ENCODE measurements at regions not wholly inside any gene's neighbourhood (a gene's known extent, or its start where the extent isn't known, plus 50 kb on each side); places are given as distances from the start of the nearest gene placed in this dataset.
"Not testable (repeated sequence)": the region's sequence is repeated elsewhere in the genome, so short reads cannot be mapped to it uniquely, and the experiment has no call there.

DNA sequence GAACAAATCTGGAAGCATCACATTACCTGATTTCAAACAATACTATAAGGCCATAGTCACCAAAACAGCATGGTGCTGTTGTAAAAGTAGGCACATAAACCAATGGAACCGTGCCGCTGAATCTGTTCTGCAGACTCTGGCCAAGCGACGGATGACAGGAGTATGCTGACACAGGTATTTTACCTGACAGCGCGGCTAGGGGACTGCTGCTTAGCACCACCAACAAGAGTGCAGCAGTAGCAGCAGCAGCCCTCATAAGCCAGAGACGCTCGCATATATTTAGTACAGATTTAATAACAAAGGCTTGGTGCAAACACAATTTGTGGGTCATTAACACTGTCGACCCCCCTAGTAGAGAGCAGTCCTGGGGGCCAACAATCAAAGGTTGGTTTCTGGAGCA, 677.6 kb upstream of the LMO3 start:
- TF ChIP-seq, protein P1, sequence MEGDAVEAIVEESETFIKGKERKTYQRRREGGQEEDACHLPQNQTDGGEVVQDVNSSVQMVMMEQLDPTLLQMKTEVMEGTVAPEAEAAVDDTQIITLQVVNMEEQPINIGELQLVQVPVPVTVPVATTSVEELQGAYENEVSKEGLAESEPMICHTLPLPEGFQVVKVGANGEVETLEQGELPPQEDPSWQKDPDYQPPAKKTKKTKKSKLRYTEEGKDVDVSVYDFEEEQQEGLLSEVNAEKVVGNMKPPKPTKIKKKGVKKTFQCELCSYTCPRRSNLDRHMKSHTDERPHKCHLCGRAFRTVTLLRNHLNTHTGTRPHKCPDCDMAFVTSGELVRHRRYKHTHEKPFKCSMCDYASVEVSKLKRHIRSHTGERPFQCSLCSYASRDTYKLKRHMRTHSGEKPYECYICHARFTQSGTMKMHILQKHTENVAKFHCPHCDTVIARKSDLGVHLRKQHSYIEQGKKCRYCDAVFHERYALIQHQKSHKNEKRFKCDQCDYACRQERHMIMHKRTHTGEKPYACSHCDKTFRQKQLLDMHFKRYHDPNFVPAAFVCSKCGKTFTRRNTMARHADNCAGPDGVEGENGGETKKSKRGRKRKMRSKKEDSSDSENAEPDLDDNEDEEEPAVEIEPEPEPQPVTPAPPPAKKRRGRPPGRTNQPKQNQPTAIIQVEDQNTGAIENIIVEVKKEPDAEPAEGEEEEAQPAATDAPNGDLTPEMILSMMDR (IDR thresholded peaks at IDR 0.05; ENCODE audit: borderline replicate concordance, insufficient read depth, low read depth, low read length) = no peak
- no peak overlapping the region for H3K4me3 ChIP-seq (ENCODE audit: low read depth, low read length)

DNA sequence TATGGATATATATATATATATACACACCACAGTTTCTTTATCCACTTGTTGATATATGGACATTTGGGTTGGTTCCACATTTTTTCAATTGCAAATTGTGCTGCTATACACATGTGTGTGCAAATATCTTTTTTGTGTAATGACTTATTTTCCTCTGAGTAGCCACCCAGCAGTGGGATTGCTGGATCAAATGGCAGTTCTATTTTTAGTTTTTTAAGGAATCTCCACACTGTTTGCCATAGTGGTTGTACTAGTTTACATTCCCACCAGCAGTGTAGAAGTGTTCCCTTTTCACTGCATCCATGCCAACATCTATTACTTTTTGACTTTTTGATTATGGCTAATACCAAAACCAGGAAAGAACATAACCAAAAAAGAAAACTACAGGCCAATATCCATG, 676.2 kb upstream of the LMO3 start:
- H3K4me3 ChIP-seq (ENCODE audit: low read depth, low read length) = not testable (repeated sequence)

DNA sequence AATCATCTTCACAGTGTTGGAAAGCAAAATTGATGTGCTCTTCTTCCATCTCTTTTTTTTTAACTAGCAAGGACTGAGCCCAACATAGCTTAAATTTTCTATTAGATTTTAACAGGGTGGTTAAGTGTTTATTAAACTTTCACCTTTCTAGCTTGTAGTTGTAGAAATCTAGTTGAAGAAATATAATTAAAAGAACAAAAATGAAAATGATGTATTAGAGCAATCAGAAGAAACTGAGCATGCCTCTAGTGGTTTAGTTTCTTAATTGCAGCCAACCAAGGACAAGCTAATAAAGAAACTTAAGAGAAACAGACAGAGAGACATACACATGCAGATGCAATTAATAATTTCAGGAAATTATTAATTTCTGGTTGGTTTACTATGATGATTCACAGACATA, 673.0 kb upstream of the LMO3 start:
- no peak overlapping the region for H3K4me3 ChIP-seq (ENCODE audit: low read depth, low read length)
- TF ChIP-seq, protein P1 (IDR thresholded peaks at IDR 0.05; ENCODE audit: borderline replicate concordance, insufficient read depth, low read depth, low read length) = no peak

DNA sequence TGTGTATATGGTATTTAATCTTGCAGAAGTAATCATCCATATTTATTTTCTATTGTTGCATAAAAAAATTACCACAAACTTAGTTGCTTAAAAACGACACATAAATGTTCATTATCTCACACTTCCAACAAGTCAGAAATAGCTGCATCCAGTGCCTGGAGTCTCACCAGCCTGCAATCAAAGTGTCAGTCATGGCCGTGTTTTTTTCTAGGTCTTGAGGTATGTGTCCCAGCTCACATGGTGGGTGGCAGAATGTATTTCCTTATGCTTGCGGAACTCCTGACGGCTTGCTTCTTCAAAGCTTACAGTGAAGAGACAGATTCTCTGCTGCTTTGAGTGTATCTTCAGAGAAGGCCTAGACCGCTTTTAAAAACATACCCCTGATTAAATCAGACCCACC, 670.2 kb upstream of the LMO3 start:
- TF ChIP-seq, protein P1 (IDR thresholded peaks at IDR 0.05; ENCODE audit: borderline replicate concordance, insufficient read depth, low read depth, low read length) = no peak

DNA sequence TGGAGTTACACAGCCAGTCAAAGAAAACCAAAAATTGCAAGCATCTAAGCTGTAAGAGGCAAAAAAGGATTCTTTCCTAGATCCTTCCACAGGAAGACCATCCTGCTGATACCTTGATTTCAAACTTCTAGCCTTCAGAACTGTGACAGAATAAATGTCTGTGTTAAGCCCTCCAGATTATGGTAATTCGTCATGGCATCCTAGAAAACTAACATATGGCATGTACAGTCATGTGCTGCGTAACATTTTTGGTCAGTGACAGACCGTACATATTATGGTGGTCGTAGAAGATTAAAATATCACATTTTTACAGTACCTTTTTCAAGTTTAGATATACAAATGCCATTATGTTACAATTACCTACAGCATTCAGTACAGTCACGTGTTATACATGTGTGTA, 660.9 kb upstream of the LMO3 start:
- no peak overlapping the region for H3K4me3 ChIP-seq (ENCODE audit: low read depth, low read length)
- TF ChIP-seq, protein P1 (IDR thresholded peaks at IDR 0.05; ENCODE audit: borderline replicate concordance, insufficient read depth, low read depth, low read length) = no peak

More for the DNA sequence above, 670.2 kb upstream of the LMO3 start:
- H3K4me3 ChIP-seq (ENCODE audit: low read depth, low read length) = no peak overlapping the region

DNA sequence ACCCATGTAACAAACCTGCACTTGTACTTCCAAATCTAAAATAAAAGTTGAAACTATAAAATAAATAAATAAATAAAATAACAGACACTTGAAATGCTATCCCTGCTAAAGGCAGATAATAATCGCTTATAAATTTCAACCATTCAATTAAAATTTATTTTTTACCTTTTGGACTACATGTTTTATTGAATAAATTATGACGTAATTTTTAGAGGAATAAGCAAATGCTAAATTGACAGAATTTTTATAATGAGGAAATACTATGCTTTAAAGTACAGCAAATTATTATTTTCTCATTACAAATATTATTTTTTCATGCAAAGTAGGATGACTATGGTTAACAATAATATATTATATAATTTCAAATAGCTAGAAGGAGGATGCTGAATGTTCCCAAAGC, 658.6 kb upstream of the LMO3 start:
- TF ChIP-seq, protein P1 (IDR thresholded peaks at IDR 0.05; ENCODE audit: borderline replicate concordance, insufficient read depth, low read depth, low read length) = no peak
- no peak overlapping the region for H3K4me3 ChIP-seq (ENCODE audit: low read depth, low read length)

DNA sequence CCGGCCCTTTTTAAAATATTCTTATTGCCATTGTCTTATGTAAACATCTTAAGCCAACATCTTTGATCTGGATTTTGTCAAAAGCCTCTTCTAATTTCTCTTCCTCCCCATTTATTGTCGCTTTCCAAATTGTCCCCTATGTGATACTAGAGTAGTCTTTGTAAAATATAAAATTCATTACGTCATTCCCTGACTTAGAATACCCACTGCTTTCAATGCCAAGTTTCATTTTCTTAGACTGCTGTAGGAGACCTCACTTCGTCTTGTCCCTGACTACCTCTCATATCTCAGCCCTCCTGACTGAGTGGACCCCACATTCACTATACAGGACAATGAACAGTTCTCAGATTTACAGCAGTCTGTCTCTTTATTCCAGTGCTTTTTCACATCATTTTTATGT, 633.9 kb upstream of the LMO3 start:
- no peak overlapping the region for H3K4me3 ChIP-seq (ENCODE audit: low read depth, low read length)
- TF ChIP-seq, protein P1 (IDR thresholded peaks at IDR 0.05; ENCODE audit: borderline replicate concordance, insufficient read depth, low read depth, low read length) = no peak

DNA sequence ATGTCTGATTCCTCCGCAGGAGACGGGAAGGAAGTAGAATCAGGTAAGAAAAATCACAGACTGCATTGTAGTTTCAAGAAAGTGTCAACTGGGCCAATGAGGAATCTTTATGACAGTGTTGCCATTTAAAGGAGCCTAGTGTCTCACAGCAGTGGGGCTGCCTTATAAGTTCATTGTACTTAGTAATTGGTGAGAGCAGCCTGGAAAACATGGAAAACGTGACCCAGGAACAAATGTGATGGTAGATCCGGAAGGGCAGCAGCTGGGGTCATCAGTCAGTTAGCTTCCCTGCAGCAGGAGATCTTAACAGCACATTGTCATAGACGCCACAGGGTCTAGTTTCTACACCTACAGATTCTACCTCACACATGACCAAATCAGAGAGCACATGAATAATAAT, 630.0 kb upstream of the LMO3 start:
- H3K4me3 ChIP-seq (ENCODE audit: low read depth, low read length) = no peak overlapping the region
- TF ChIP-seq, protein P1 (IDR thresholded peaks at IDR 0.05; ENCODE audit: borderline replicate concordance, insufficient read depth, low read depth, low read length) = no peak
